Naive thymus-derived CD4-positive, alpha-beta T cell (primary cell): ENCODE measurements at regions not wholly inside any gene's neighbourhood (a gene's known extent, or its start where the extent isn't known, plus 50 kb on each side); places are given as distances from the start of the nearest gene placed in this dataset.
"Not testable (repeated sequence)": the region's sequence is repeated elsewhere in the genome, so short reads cannot be mapped to it uniquely, and the experiment has no call there.

Experiments
- ATAC-seq: fragments of 150-1000 bp; cut with Tn5 transposase; 2 replicates; pipeline ENCODE4 v1.10.0; 2021; ENCODE audit warnings: mild to moderate bottlenecking, moderate library complexity
- CTCF ChIA-PET: fragments of 350-600 bp; sonication (Branson Sonifier 250); formaldehyde crosslinking; loops from one replicate; lab custom pipeline; 2021; ENCODE audit warnings: antibody characterized with exemption; lab: Charles Lee
- POLR2A ChIA-PET: fragments of 350-600 bp; sonication (Branson Sonifier 250); formaldehyde crosslinking; loops from one replicate; lab custom pipeline; 2021; ENCODE audit warnings: antibody characterized with exemption, inconsistent platforms; lab: Charles Lee
- DNase-seq, 9 donors: peaks; one replicate each; pipeline versions ENCODE4 v3.0.0 to v3.0.0-alpha.2; 2020 to 2022; ENCODE audit warnings: mixed read lengths in 1 of 9
- H3K27ac ChIP-seq: one replicate; pipeline ENCODE4 v1.7.0; 2013; ENCODE audit warnings: mild to moderate bottlenecking, low read depth, low read length, moderate library complexity
- H3K27me3 ChIP-seq, 2 donors: one replicate each; pipeline ENCODE4 v1.7.0; 2013; ENCODE audit warnings: low read length in 2 of 2, mild to moderate bottlenecking in 2 of 2, moderate library complexity in 2 of 2; ENCODE audit not compliant: control insufficient read depth in 2 of 2, insufficient read depth in 2 of 2
- H3K36me3 ChIP-seq, 3 experiments: 1 replicate in 2 of 3; 2 replicates in 1 of 3; pipeline ENCODE4 v1.7.0; 2013; ENCODE audit warnings: low read length in 3 of 3, mild to moderate bottlenecking in 3 of 3, moderate library complexity in 1 of 3; ENCODE audit not compliant: insufficient read depth in 3 of 3, control insufficient read depth in 2 of 3
- H3K4me1 ChIP-seq, 2 donors: one replicate each; pipeline ENCODE4 v1.7.0; 2013; ENCODE audit warnings: low read length in 2 of 2, mild to moderate bottlenecking in 2 of 2, moderate library complexity in 1 of 2; ENCODE audit not compliant: control insufficient read depth in 2 of 2, insufficient read depth in 2 of 2
- H3K4me3 ChIP-seq: 2 replicates; pipeline ENCODE4 v1.7.0; 2013; ENCODE audit warnings: mild to moderate bottlenecking, low read length
- H3K9me3 ChIP-seq, 3 experiments: 1 replicate in 2 of 3; 2 replicates in 1 of 3; pipeline ENCODE4 v1.7.0; 2013; ENCODE audit warnings: low read length in 3 of 3; ENCODE audit not compliant: control insufficient read depth in 2 of 3
- H3K27ac Mint-ChIP-seq, 9 donors: one replicate each; pipeline ENCODE4 v1.8.0; 2020 to 2022; ENCODE audit warnings: mixed read lengths in 9 of 9, mild to moderate bottlenecking in 8 of 9, moderate library complexity in 5 of 9, inconsistent platforms in 2 of 9
- H3K27me3 Mint-ChIP-seq, 5 donors: one replicate each; pipeline ENCODE4 v1.8.0; 2021 to 2022; ENCODE audit warnings: mixed read lengths in 5 of 5, mild to moderate bottlenecking in 1 of 5
- H3K36me3 Mint-ChIP-seq, 5 donors: one replicate each; pipeline ENCODE4 v1.8.0; 2020 to 2022; ENCODE audit warnings: mixed read lengths in 5 of 5, mild to moderate bottlenecking in 3 of 5, inconsistent platforms in 1 of 5
- H3K4me1 Mint-ChIP-seq, 7 donors: one replicate each; pipeline ENCODE4 v1.8.0; 2020 to 2022; ENCODE audit warnings: mixed read lengths in 7 of 7, mild to moderate bottlenecking in 3 of 7, inconsistent platforms in 1 of 7
- H3K4me3 Mint-ChIP-seq, 10 donors: one replicate each; pipeline ENCODE4 v1.8.0; 2020 to 2022; ENCODE audit warnings: mild to moderate bottlenecking in 10 of 10, mixed read lengths in 10 of 10, moderate library complexity in 6 of 10, inconsistent platforms in 2 of 10
- H3K9me3 Mint-ChIP-seq, 11 donors: one replicate each; pipeline ENCODE4 v1.8.0; 2020 to 2022; ENCODE audit warnings: mixed read lengths in 11 of 11, mild to moderate bottlenecking in 4 of 11, inconsistent platforms in 1 of 11, moderate library complexity in 1 of 11
- intact Hi-C, 2 donors: fragments of 100-400 bp; cut with micrococcal nuclease; formaldehyde crosslinking; loops; one replicate each; pipeline ENCODE4 v1.15.1; 2023

DNA sequence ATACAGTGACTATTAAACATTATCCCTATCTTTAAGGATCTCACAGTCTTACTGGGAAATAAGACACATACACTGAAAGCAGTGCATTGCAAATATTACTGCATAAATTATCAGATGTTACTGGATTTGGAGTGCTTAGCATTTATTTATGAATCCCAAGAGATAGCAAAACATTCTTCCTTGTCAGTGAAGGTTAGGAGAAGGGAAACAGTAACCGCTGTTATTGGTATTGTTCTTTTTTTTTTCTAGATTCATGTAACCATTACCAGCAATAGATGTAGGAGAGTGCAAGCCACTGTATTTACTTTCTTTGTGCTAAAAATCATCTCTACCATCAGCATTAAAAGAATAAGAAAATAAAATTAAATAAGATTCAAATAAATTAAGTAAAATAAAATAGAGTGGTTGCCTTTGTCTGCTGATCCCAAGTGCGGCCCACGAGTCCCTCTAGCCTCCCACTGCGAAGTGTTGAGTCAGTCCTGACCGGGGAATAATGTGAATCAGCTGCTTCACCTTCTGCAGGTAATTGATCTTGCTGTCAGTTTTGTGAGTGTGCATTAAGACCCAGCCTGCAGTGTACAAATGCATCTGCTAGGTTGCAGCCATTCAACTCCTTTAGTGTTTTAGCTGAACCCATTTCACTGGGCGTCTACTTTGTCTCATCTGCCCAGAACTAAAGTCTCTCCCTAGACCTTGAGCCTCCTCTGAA lies 1344.9 kb downstream of the GATA3 start:
- intact Hi-C loops: no loop called here
- Histone ChIP-seq H3K4me1 (no peaks in the 10 kb centered on the region), H3K27ac (no peak overlapping the region), H3K27me3 (no peaks in the 10 kb centered on the region), H3K9me3 (no peaks in the 10 kb centered on the region), H3K36me3 (no peaks in the 10 kb centered on the region), H3K4me3 (no peak overlapping the region)
- ChIA-PET POLR2A (no interaction called here), CTCF (no interaction called here)
- no peak overlapping the region for H3K27ac Mint-ChIP-seq
- no peaks in the 10 kb centered on the region for H3K36me3 Mint-ChIP-seq
- no peaks in the 10 kb centered on the region for H3K9me3 Mint-ChIP-seq
- ATAC-seq: no peak
- H3K4me3 Mint-ChIP-seq: no peak overlapping the region
- DNase-seq: no peak
- H3K4me1 Mint-ChIP-seq: no peaks in the 10 kb centered on the region
- H3K27me3 Mint-ChIP-seq: peaks cover 0 to 14% (median 9%) of the 10 kb centered on the region in 5 donors

- H3K9me3 Mint-ChIP-seq: peaks cover 0 to 11% (median 5%) of the 10 kb centered on the region in 11 donors
- CTCF ChIA-PET: not testable (repeated sequence)
Observed at GRCh38 chr10:9402067-9402466, 1347.6 kb downstream of the GATA3 start.

DNA sequence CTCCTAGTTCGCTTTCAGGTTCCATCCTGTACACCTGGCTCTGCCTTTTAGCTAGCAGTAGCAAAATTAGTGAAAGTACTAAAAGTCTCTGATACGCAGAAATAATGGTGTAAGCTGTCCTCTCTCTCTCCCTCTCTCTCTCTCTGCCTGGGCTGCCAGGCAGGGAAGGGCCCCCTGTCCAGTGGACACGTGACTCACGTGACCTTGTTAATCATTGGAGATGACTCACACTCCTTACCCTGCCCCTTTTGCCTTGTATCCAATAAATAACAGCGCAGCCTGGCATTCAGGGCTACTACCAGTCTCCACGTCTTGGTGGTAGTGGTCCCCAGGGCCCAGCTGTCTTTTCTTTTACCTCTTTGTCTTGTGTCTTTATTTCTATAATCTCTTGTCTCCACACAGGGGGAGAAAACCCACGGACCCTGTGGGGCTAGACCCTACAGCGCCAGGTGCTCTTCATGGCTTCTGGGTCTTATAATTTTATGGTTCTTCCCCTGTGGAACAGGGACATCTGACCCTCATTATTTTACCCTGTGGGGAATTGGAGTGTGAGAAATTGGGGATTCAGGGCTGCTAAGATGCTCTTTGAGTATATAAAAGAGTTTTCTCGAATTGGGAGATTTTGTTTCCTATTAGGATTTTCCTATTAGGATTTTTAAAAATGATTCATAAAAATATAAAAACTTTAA lies 1348.2 kb downstream of the GATA3 start:
- H3K4me1 Mint-ChIP-seq, H3K9me3 ChIP-seq, H3K4me3 ChIP-seq, CTCF ChIA-PET, H3K27ac ChIP-seq, H3K27me3 ChIP-seq, ATAC-seq, H3K36me3 ChIP-seq, POLR2A ChIA-PET, H3K36me3 Mint-ChIP-seq, H3K4me3 Mint-ChIP-seq, H3K27ac Mint-ChIP-seq, DNase-seq, intact Hi-C loops, H3K4me1 ChIP-seq: not testable (repeated sequence)
- peaks cover 0 to 14% (median 7%) of the 10 kb centered on the region in 5 donors for H3K27me3 Mint-ChIP-seq
- H3K9me3 Mint-ChIP-seq: peaks cover 0 to 11% (median 5%) of the 10 kb centered on the region in 11 donors

More at GRCh38 chr10:9402067-9402466, 1347.6 kb downstream of the GATA3 start:
- H3K27ac ChIP-seq, ATAC-seq, POLR2A ChIA-PET, H3K36me3 ChIP-seq, H3K27me3 ChIP-seq, H3K27ac Mint-ChIP-seq, H3K9me3 ChIP-seq, H3K36me3 Mint-ChIP-seq, H3K4me1 ChIP-seq, intact Hi-C loops, H3K4me1 Mint-ChIP-seq, DNase-seq, H3K4me3 Mint-ChIP-seq, H3K4me3 ChIP-seq: not testable (repeated sequence)
- peaks cover 0 to 14% (median 7%) of the 10 kb centered on the region in 5 donors for H3K27me3 Mint-ChIP-seq

DNA sequence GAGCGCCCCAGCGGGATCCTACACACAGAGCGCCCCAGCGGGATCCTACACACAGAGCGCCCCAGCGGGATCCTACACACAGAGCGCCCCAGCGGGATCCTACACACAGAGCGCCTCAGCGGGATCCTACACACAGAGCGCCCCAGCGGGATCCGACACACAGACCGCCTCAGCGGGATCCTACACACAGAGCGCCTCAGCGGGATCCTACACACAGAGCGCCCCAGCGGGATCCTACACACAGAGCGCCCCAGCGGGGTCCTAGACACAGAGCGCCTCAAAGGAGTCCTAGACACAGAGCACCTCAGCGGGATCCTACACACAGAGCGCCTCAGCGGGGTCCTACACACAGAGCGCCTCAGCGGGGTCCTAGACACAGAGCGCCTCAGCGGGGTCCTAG lies 1352.7 kb downstream of the GATA3 start:
- CTCF ChIA-PET, ATAC-seq, H3K4me3 ChIP-seq, intact Hi-C loops, H3K27ac Mint-ChIP-seq, H3K36me3 ChIP-seq, H3K27me3 ChIP-seq, H3K27ac ChIP-seq, H3K9me3 ChIP-seq, H3K4me3 Mint-ChIP-seq, H3K36me3 Mint-ChIP-seq, H3K4me1 Mint-ChIP-seq, POLR2A ChIA-PET, DNase-seq, H3K4me1 ChIP-seq: not testable (repeated sequence)
- Mint-ChIP-seq H3K9me3 (peaks cover 0 to 11% (median 5%) of the 10 kb centered on the region in 11 donors), H3K27me3 (peaks cover 0 to 14% (median 12%) of the 10 kb centered on the region in 5 donors)

- Mint-ChIP-seq H3K27me3 (peaks cover 0 to 13% (median 10%) of the 10 kb centered on the region in 5 donors), H3K4me1 (no peaks in the 10 kb centered on the region), H3K27ac (no peak overlapping the region), H3K36me3 (no peaks in the 10 kb centered on the region), H3K4me3 (no peak overlapping the region), H3K9me3 (peaks cover 0 to 7% (median 0%) of the 10 kb centered on the region in 11 donors)
- H3K4me1 ChIP-seq: no peaks in the 10 kb centered on the region
- ChIA-PET POLR2A (no interaction called here), CTCF (no interaction called here)
- no peak overlapping the region for H3K4me3 ChIP-seq
- H3K9me3 ChIP-seq: no peaks in the 10 kb centered on the region
- H3K36me3 ChIP-seq: no peaks in the 10 kb centered on the region
- intact Hi-C loops: no loop called here
- no peak overlapping the region for H3K27ac ChIP-seq
- ATAC-seq (no peak), DNase-seq (no peak)
- H3K27me3 ChIP-seq: no peaks in the 10 kb centered on the region
Observed at GRCh38 chr10:9416331-9416730, 1361.8 kb downstream of the GATA3 start.

DNA sequence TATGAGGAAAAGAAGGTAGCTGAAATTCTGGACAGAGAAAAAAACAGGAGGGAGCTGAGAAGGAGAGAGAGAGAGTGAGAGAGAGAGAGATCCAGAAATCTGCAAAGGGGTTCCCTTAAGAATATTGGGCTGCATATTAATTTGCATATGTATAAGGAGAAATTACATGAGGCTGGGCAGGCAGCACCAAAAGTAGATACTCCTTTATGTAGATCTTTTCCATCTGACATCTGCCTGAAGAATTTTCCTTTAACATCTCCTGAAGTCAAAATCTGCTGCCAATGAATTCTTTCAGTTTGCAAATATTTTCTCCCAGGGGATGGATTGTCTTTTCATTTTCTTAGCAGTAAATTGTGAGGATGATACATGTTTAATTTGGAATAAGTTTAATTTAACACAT lies 1365.3 kb downstream of the GATA3 start:
- no peak for DNase-seq
- Mint-ChIP-seq H3K4me1 (no peaks in the 10 kb centered on the region), H3K27ac (no peak overlapping the region), H3K27me3 (peaks cover 0 to 14% (median 9%) of the 10 kb centered on the region in 5 donors), H3K9me3 (peaks cover 0 to 13% (median 4%) of the 10 kb centered on the region in 11 donors), H3K36me3 (no peaks in the 10 kb centered on the region), H3K4me3 (no peak overlapping the region)
- CTCF ChIA-PET: no interaction called here
- H3K9me3 ChIP-seq: no peaks in the 10 kb centered on the region
- POLR2A ChIA-PET: no interaction called here
- H3K27me3 ChIP-seq: no peaks in the 10 kb centered on the region
- intact Hi-C loops: no loop called here
- no peak overlapping the region for H3K4me3 ChIP-seq
- H3K4me1 ChIP-seq: no peaks in the 10 kb centered on the region
- no peaks in the 10 kb centered on the region for H3K36me3 ChIP-seq
- H3K27ac ChIP-seq: no peak overlapping the region
- no peak for ATAC-seq
